ENCODE measurements at regions not wholly inside any gene's neighbourhood (a gene's known extent, or its start where the extent isn't known, plus 50 kb on each side); places are given as distances from the start of the nearest gene placed in this dataset.

- SMC1A ChIA-PET (ENCODE audit: uncharacterized antibody, unreplicated experiment): no interaction called here
- BruUV-seq (replicated peaks): no TSS peak
- H3K4me2 ChIP-seq (ENCODE audit: control insufficient read depth, insufficient read depth): no peak overlapping the region
- no peaks in the 10 kb centered on the region for H3K9me3 ChIP-seq (replicated peaks; ENCODE audit: control insufficient read depth, insufficient read depth, low read length)
- H3K9ac ChIP-seq (ENCODE audit: control insufficient read depth, insufficient read depth, low read length): no peak overlapping the region
- no peaks in the 10 kb centered on the region for H4K20me1 ChIP-seq (ENCODE audit: control insufficient read depth, insufficient read depth)
- no peaks in the 10 kb centered on the region for H3K36me3 ChIP-seq (ENCODE audit: control insufficient read depth in 2 of 2, insufficient read depth in 2 of 2, low read length in 1 of 2)
- WGBS (ENCODE audit: insufficient coverage, insufficient replicate concordance, low lambda C conversion rate, missing lambda C conversion rate): 5% methylated on average over 3 of the region's 3 CpGs
- FAIRE-seq: no peak
- H3K27me3 ChIP-seq (replicated peaks in 1 of 2; ENCODE audit: control insufficient read depth in 2 of 2, insufficient read depth in 2 of 2, low read length in 1 of 2): no peaks in the 10 kb centered on the region; a peak in 3 of 4 replicates
- ATAC-seq: no peak
- H2AFZ ChIP-seq (ENCODE audit: control insufficient read depth, low read depth, low read length): no peak overlapping the region
- POLR2A ChIA-PET: no interaction called here
- in situ Hi-C loops (cut with MboI): no loop called here
- H3K79me2 ChIP-seq (ENCODE audit: control insufficient read depth, insufficient read depth, low read length): no peaks in the 10 kb centered on the region
- no peak overlapping the region for H3K27ac ChIP-seq (ENCODE audit: control insufficient read depth, insufficient read depth)
- CTCF ChIA-PET: no interaction called here
- H3K4me1 ChIP-seq (ENCODE audit: control insufficient read depth, insufficient read depth, low read length): no peaks in the 10 kb centered on the region
- no peak for DNase-seq (ENCODE audit: low read depth, low spot score)
- intact Hi-C loops (cut with micrococcal nuclease; ENCODE audit: unreplicated experiment): no loop called here
- H3K4me3 ChIP-seq: no peak overlapping the region
- RAD21 ChIA-PET (ENCODE audit: unreplicated experiment): no interaction called here
- no peak for TF ChIP-seq EED (IDR thresholded peaks at IDR 0.05; ENCODE audit: low read depth)
- no peak for TF ChIP-seq NFYB (IDR thresholded peaks at IDR 0.05; ENCODE audit: insufficient read depth, low read depth, low read length)
- TF ChIP-seq KDM1A (IDR thresholded peaks at IDR 0.05; ENCODE audit: borderline replicate concordance): no peak
- no peak for TF ChIP-seq NKRF (conservative IDR thresholded peaks at IDR 0.05)
- no peak for TF ChIP-seq REST (IDR thresholded peaks at IDR 0.05; ENCODE audit: low read depth, low read length)
- TF ChIP-seq CHD4 (IDR thresholded peaks at IDR 0.05): no peak
- TF ChIP-seq ZNF274 (IDR thresholded peaks at IDR 0.05; ENCODE audit: insufficient read depth, insufficient read length): no peak
- no peak for TF ChIP-seq CBX3 (IDR thresholded peaks at IDR 0.05; ENCODE audit: borderline replicate concordance, low read depth)
- TF ChIP-seq ZNF592 (IDR thresholded peaks at IDR 0.05): no peak
- TF ChIP-seq NBN (IDR thresholded peaks at IDR 0.05): no peak
- TF ChIP-seq FOS (IDR thresholded peaks at IDR 0.05; ENCODE audit: borderline replicate concordance, extremely low read depth, insufficient read length): no peak
- TF ChIP-seq EGR1 (IDR thresholded peaks at IDR 0.05; ENCODE audit: borderline replicate concordance in 1 of 2, low read depth in 2 of 2, low read length in 2 of 2): no peak
- no peak for TF ChIP-seq MTA3 (IDR thresholded peaks at IDR 0.05; ENCODE audit: borderline replicate concordance, low read length)
- no peak for TF ChIP-seq HSF1 (IDR thresholded peaks at IDR 0.05; ENCODE audit: low read depth, low read length)
- no peak for TF ChIP-seq PAX5 (IDR thresholded peaks at IDR 0.05; ENCODE audit: borderline replicate concordance, low read depth, low read length)
Measured at GRCh38 chr11:79671401-79671800, 230.6 kb upstream of the TENM4 start.
